ENCODE measurements at regions not wholly inside any gene's neighbourhood (a gene's known extent, or its start where the extent isn't known, plus 50 kb on each side); places are given as distances from the start of the nearest gene placed in this dataset.

- no peak overlapping the region for H3K27ac Mint-ChIP-seq
- H3K36me3 Mint-ChIP-seq (ENCODE audit: low read depth) = no peaks in the 10 kb centered on the region
- H3K4me1 Mint-ChIP-seq (ENCODE audit: low read depth) = no peaks in the 10 kb centered on the region
- no peaks in the 10 kb centered on the region for H3K9me3 Mint-ChIP-seq
- no peak overlapping the region for H3K4me3 Mint-ChIP-seq
- DNase-seq = no peak
- intact Hi-C loops (cut with micrococcal nuclease) = no loop called here
- CTCF ChIA-PET = no interaction called here
- H3K27me3 Mint-ChIP-seq (ENCODE audit: low read depth) = peaks cover 6% of the 10 kb centered on the region
These were observed 59.8 kb upstream of the TBPL2 start for GRCh38 chr14:55500219-55500701.

GRCh38 chr14:55500708-55501107 is 60.3 kb upstream of the TBPL2 start:
- no peak overlapping the region for H3K27ac Mint-ChIP-seq

GRCh38 chr14:55502746-55503284 is 62.4 kb upstream of the TBPL2 start:
- Mint-ChIP-seq H3K4me3 (no peak overlapping the region), H3K27me3 (ENCODE audit: low read depth) (peaks cover 3% of the 10 kb centered on the region), H3K9me3 (no peaks in the 10 kb centered on the region), H3K27ac (no peak overlapping the region), H3K4me1 (ENCODE audit: low read depth) (no peaks in the 10 kb centered on the region), H3K36me3 (ENCODE audit: low read depth) (no peaks in the 10 kb centered on the region)
- CTCF ChIA-PET = interaction anchor here (0.9 kb wide), 1 partner anchor 36 kb away, joined by 3 read pairs; no protein-coding TSS in a partner anchor
- DNase-seq = no peak
- intact Hi-C loops (cut with micrococcal nuclease) = no loop called here

More at GRCh38 chr14:55500708-55501107, 60.3 kb upstream of the TBPL2 start:
- peaks cover 6% of the 10 kb centered on the region for H3K27me3 Mint-ChIP-seq (ENCODE audit: low read depth)
- CTCF ChIA-PET = no interaction called here
- intact Hi-C loops (cut with micrococcal nuclease) = no loop called here
- H3K4me3 Mint-ChIP-seq = no peak overlapping the region
- H3K9me3 Mint-ChIP-seq = no peaks in the 10 kb centered on the region
- DNase-seq = no peak
- H3K36me3 Mint-ChIP-seq (ENCODE audit: low read depth) = no peaks in the 10 kb centered on the region
- no peaks in the 10 kb centered on the region for H3K4me1 Mint-ChIP-seq (ENCODE audit: low read depth)

GRCh38 chr14:55505846-55506245 is 65.4 kb upstream of the TBPL2 start:
- no peak for DNase-seq
- Mint-ChIP-seq H3K9me3 (no peaks in the 10 kb centered on the region), H3K4me3 (no peak overlapping the region), H3K27ac (no peak overlapping the region), H3K4me1 (ENCODE audit: low read depth) (no peaks in the 10 kb centered on the region), H3K27me3 (ENCODE audit: low read depth) (peaks cover 2% of the 10 kb centered on the region), H3K36me3 (ENCODE audit: low read depth) (no peaks in the 10 kb centered on the region)
- CTCF ChIA-PET = no interaction called here
- intact Hi-C loops (cut with micrococcal nuclease) = no loop called here

GRCh38 chr14:55508676-55509075 is 68.3 kb upstream of the TBPL2 start:
- no peak overlapping the region for H3K4me3 Mint-ChIP-seq
- no peak overlapping the region for H3K27ac Mint-ChIP-seq
- peaks cover 2% of the 10 kb centered on the region for H3K9me3 Mint-ChIP-seq
- CTCF ChIA-PET = no interaction called here
- intact Hi-C loops (cut with micrococcal nuclease) = no loop called here
- H3K36me3 Mint-ChIP-seq (ENCODE audit: low read depth) = no peaks in the 10 kb centered on the region
- no peaks in the 10 kb centered on the region for H3K27me3 Mint-ChIP-seq (ENCODE audit: low read depth)
- H3K4me1 Mint-ChIP-seq (ENCODE audit: low read depth) = no peaks in the 10 kb centered on the region
- DNase-seq = no peak

- no peaks in the 10 kb centered on the region for H3K4me1 Mint-ChIP-seq (ENCODE audit: low read depth)
- no peak for DNase-seq
- H3K9me3 Mint-ChIP-seq = peaks cover 2% of the 10 kb centered on the region
- H3K36me3 Mint-ChIP-seq (ENCODE audit: low read depth) = no peaks in the 10 kb centered on the region
- CTCF ChIA-PET = no interaction called here
- H3K27me3 Mint-ChIP-seq (ENCODE audit: low read depth) = no peaks in the 10 kb centered on the region
- intact Hi-C loops (cut with micrococcal nuclease) = no loop called here
- H3K4me3 Mint-ChIP-seq = no peak overlapping the region
- no peak overlapping the region for H3K27ac Mint-ChIP-seq
These were observed 67.6 kb upstream of the KTN1 start for GRCh38 chr14:55512421-55512820.

GRCh38 chr14:55513491-55513890 is 66.5 kb upstream of the KTN1 start:
- intact Hi-C loops (cut with micrococcal nuclease) = no loop called here
- Mint-ChIP-seq H3K9me3 (peaks cover 2% of the 10 kb centered on the region), H3K4me3 (no peak overlapping the region), H3K27me3 (ENCODE audit: low read depth) (no peaks in the 10 kb centered on the region), H3K4me1 (ENCODE audit: low read depth) (no peaks in the 10 kb centered on the region), H3K36me3 (ENCODE audit: low read depth) (no peaks in the 10 kb centered on the region), H3K27ac (no peak overlapping the region)
- CTCF ChIA-PET = no interaction called here
- no peak for DNase-seq

GRCh38 chr14:55514819-55515490 is 65.1 kb upstream of the KTN1 start:
- H3K9me3 Mint-ChIP-seq = peaks cover 2% of the 10 kb centered on the region
- H3K4me1 Mint-ChIP-seq (ENCODE audit: low read depth) = no peaks in the 10 kb centered on the region
- DNase-seq = no peak
- H3K27me3 Mint-ChIP-seq (ENCODE audit: low read depth) = no peaks in the 10 kb centered on the region
- intact Hi-C loops (cut with micrococcal nuclease) = no loop called here
- CTCF ChIA-PET = no interaction called here
- H3K4me3 Mint-ChIP-seq = no peak overlapping the region
- no peak overlapping the region for H3K27ac Mint-ChIP-seq
- no peaks in the 10 kb centered on the region for H3K36me3 Mint-ChIP-seq (ENCODE audit: low read depth)

- CTCF ChIA-PET = no interaction called here
These were observed 63.2 kb upstream of the KTN1 start for GRCh38 chr14:55516776-55517175.

GRCh38 chr14:55518391-55518790 is 61.6 kb upstream of the KTN1 start:
- Mint-ChIP-seq H3K36me3 (ENCODE audit: low read depth) (no peaks in the 10 kb centered on the region), H3K27me3 (ENCODE audit: low read depth) (no peaks in the 10 kb centered on the region), H3K4me3 (no peak overlapping the region), H3K4me1 (ENCODE audit: low read depth) (no peaks in the 10 kb centered on the region), H3K9me3 (no peaks in the 10 kb centered on the region), H3K27ac (no peak overlapping the region)
- DNase-seq = no peak
- CTCF ChIA-PET = interaction anchor here (0.6 kb wide), 3 partner anchors 64 to 987 kb away, joined by 3 to 5 read pairs (median 3); no protein-coding TSS in a partner anchor
- intact Hi-C loops (cut with micrococcal nuclease) = no loop called here

More at GRCh38 chr14:55516776-55517175, 63.2 kb upstream of the KTN1 start:
- Mint-ChIP-seq H3K36me3 (ENCODE audit: low read depth) (no peaks in the 10 kb centered on the region), H3K9me3 (no peaks in the 10 kb centered on the region), H3K4me1 (ENCODE audit: low read depth) (no peaks in the 10 kb centered on the region), H3K27ac (no peak overlapping the region), H3K4me3 (no peak overlapping the region), H3K27me3 (ENCODE audit: low read depth) (no peaks in the 10 kb centered on the region)
- DNase-seq = no peak
- intact Hi-C loops (cut with micrococcal nuclease) = no loop called here

GRCh38 chr14:55519473-55520080 is 60.4 kb upstream of the KTN1 start:
- intact Hi-C loops (cut with micrococcal nuclease) = no loop called here
- H3K27ac Mint-ChIP-seq = no peak overlapping the region
- no peaks in the 10 kb centered on the region for H3K36me3 Mint-ChIP-seq (ENCODE audit: low read depth)
- CTCF ChIA-PET = no interaction called here
- H3K27me3 Mint-ChIP-seq (ENCODE audit: low read depth) = no peaks in the 10 kb centered on the region
- H3K9me3 Mint-ChIP-seq = no peaks in the 10 kb centered on the region
- DNase-seq = no peak
- no peaks in the 10 kb centered on the region for H3K4me1 Mint-ChIP-seq (ENCODE audit: low read depth)
- H3K4me3 Mint-ChIP-seq = no peak overlapping the region

GRCh38 chr14:55523321-55523720 is 56.7 kb upstream of the KTN1 start:
- Mint-ChIP-seq H3K4me1 (ENCODE audit: low read depth) (no peaks in the 10 kb centered on the region), H3K4me3 (no peak overlapping the region), H3K27me3 (ENCODE audit: low read depth) (no peaks in the 10 kb centered on the region), H3K36me3 (ENCODE audit: low read depth) (no peaks in the 10 kb centered on the region), H3K9me3 (no peaks in the 10 kb centered on the region), H3K27ac (no peak overlapping the region)
- no peak for DNase-seq
- CTCF ChIA-PET = no interaction called here
- intact Hi-C loops (cut with micrococcal nuclease) = no loop called here
